Gastroesophageal sphincter (tissue), 3 donors: ENCODE measurements at regions not wholly inside any gene's neighbourhood (a gene's known extent, or its start where the extent isn't known, plus 50 kb on each side); places are given as distances from the start of the nearest gene placed in this dataset.

Experiments
- POLR2A ChIP-seq, 2 donors: fragments of 450-650 bp; IDR thresholded peaks; one replicate each; pipeline ENCODE4 v1.6.1; 2017; ENCODE audit warnings: antibody characterized with exemption in 2 of 2, mild to moderate bottlenecking in 2 of 2, moderate library complexity in 1 of 2
- TF ChIP-seq, protein P1 (sequence below), 4 experiments: fragments of 200-600 bp in 2 of 4; fragments of 450-650 bp in 2 of 4; sonication (generic) in 1 of 4; IDR thresholded peaks; one replicate each; pipeline ENCODE4 v1.5.1; 2017 to 2019; ENCODE audit warnings: antibody characterized with exemption in 4 of 4, mild to moderate bottlenecking in 2 of 4, moderate library complexity in 2 of 4

GRCh38 chr6:19660123-19660910, 176.9 kb upstream of the ID4 start:
- TF ChIP-seq, protein P1, sequence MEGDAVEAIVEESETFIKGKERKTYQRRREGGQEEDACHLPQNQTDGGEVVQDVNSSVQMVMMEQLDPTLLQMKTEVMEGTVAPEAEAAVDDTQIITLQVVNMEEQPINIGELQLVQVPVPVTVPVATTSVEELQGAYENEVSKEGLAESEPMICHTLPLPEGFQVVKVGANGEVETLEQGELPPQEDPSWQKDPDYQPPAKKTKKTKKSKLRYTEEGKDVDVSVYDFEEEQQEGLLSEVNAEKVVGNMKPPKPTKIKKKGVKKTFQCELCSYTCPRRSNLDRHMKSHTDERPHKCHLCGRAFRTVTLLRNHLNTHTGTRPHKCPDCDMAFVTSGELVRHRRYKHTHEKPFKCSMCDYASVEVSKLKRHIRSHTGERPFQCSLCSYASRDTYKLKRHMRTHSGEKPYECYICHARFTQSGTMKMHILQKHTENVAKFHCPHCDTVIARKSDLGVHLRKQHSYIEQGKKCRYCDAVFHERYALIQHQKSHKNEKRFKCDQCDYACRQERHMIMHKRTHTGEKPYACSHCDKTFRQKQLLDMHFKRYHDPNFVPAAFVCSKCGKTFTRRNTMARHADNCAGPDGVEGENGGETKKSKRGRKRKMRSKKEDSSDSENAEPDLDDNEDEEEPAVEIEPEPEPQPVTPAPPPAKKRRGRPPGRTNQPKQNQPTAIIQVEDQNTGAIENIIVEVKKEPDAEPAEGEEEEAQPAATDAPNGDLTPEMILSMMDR (IDR thresholded peaks at IDR 0.05), result no peak
- no peak for TF ChIP-seq POLR2A (IDR thresholded peaks at IDR 0.05)
